Astrocyte (in vitro differentiated cells and primary cell): ENCODE measurements at regions not wholly inside any gene's neighbourhood (a gene's known extent, or its start where the extent isn't known, plus 50 kb on each side); places are given as distances from the start of the nearest gene placed in this dataset.

ENCODE experiments used
- EZH2 ChIP-seq: IDR thresholded peaks from 2 replicates; pipeline ENCODE4 v1.6.1; 2012; ENCODE audit warnings: mild to moderate bottlenecking, low read length, inconsistent platforms; ENCODE audit not compliant: insufficient read depth
- TF ChIP-seq, protein P1 (sequence below): IDR thresholded peaks from 2 replicates; pipeline ENCODE4 v1.5.1; 2011; ENCODE audit warnings: low read depth, mild to moderate bottlenecking, inconsistent platforms, low read length, moderate library complexity; ENCODE audit not compliant: insufficient read depth

GRCh38 chr5:8413975-8414374 lies 545.0 kb downstream of the MTRR start:
- TF ChIP-seq, protein P1, sequence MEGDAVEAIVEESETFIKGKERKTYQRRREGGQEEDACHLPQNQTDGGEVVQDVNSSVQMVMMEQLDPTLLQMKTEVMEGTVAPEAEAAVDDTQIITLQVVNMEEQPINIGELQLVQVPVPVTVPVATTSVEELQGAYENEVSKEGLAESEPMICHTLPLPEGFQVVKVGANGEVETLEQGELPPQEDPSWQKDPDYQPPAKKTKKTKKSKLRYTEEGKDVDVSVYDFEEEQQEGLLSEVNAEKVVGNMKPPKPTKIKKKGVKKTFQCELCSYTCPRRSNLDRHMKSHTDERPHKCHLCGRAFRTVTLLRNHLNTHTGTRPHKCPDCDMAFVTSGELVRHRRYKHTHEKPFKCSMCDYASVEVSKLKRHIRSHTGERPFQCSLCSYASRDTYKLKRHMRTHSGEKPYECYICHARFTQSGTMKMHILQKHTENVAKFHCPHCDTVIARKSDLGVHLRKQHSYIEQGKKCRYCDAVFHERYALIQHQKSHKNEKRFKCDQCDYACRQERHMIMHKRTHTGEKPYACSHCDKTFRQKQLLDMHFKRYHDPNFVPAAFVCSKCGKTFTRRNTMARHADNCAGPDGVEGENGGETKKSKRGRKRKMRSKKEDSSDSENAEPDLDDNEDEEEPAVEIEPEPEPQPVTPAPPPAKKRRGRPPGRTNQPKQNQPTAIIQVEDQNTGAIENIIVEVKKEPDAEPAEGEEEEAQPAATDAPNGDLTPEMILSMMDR: no peak
- TF ChIP-seq EZH2: no peak
